HCT116 (cell line): ENCODE measurements at regions not wholly inside any gene's neighbourhood (a gene's known extent, or its start where the extent isn't known, plus 50 kb on each side); places are given as distances from the start of the nearest gene placed in this dataset.

Experiments used
- ATAC-seq: fragments of 200-7000 bp; cut with Tn5 transposase; 2 replicates; pipeline ENCODE4 v1.9.1; 2020; ENCODE audit warnings: mild to moderate bottlenecking, moderate library complexity
- BruUV-seq: library from RNA; stranded (reverse); fragments of 400-500 nt; replicated peaks from 2 replicates; lab custom pipeline; 2021; lab: Mats Ljungman, UMichigan
- CTCF ChIA-PET: fragments of 300-600 bp; sonication (Branson Sonifier 250); formaldehyde crosslinking; loops from one replicate; lab custom pipeline; 2021; ENCODE audit warnings: antibody characterized with exemption; lab: Charles Lee
- POLR2A ChIA-PET: fragments of 300-600, 350-600 bp; sonication (Branson Sonifier 250); formaldehyde crosslinking; loops from one replicate; lab custom pipeline; 2021; ENCODE audit warnings: antibody characterized with exemption; lab: Charles Lee
- RAD21 ChIA-PET, 2 experiments: fragments of 300-600 bp; sonication (Branson Sonifier 250); formaldehyde crosslinking; loops; one replicate each; lab custom pipeline; 2023; ENCODE audit warnings: low total read pairs in 2 of 2; ENCODE audit not compliant: uncharacterized antibody in 2 of 2, unreplicated experiment in 2 of 2, low non-redundant PET in 1 of 2; lab: Charles Lee
- DNase-seq: peaks from one replicate; pipeline ENCODE4 v3.0.0-alpha.2; 2010; ENCODE audit warnings: low read depth, low spot score
- H2AFZ ChIP-seq: fragments of 200-600 bp; shearing (Covaris generic), sonication (generic); 2 replicates; pipeline ENCODE4 v1.6.1; 2017; ENCODE audit warnings: low read depth, mixed run types, mixed read lengths, antibody characterized with exemption, low read length; ENCODE audit not compliant: poor library complexity, severe bottlenecking
- H3K27ac ChIP-seq: 2 replicates; pipeline ENCODE4 v1.5.1; 2012; ENCODE audit warnings: low read depth, low read length
- H3K27me3 ChIP-seq: fragments of 200-600 bp; sonication (generic); 2 replicates; pipeline ENCODE4 v1.6.1; 2016; ENCODE audit warnings: mixed run types, low read length, mixed read lengths; ENCODE audit not compliant: insufficient read depth
- H3K36me3 ChIP-seq, 2 experiments: fragments of 200-500 bp in 1 of 2; fragments of 200-600 bp in 1 of 2; sonication (Bioruptor generic) in 1 of 2; sonication (generic) in 1 of 2; 2 replicates each; pipeline versions ENCODE4 v1.5.1 to v1.6.1; 2014 to 2016; ENCODE audit warnings: low read length in 2 of 2, inconsistent platforms in 1 of 2, mixed read lengths in 1 of 2, mixed run types in 1 of 2; ENCODE audit not compliant: insufficient read depth in 2 of 2, control insufficient read depth in 1 of 2
- H3K4me1 ChIP-seq, 2 experiments: fragments of 200-600 bp in 1 of 2; sonication (generic) in 1 of 2; 2 replicates each; pipeline versions ENCODE4 v1.5.1 to v1.6.1; 2012 to 2017; ENCODE audit warnings: low read length in 2 of 2, inconsistent platforms in 1 of 2, mild to moderate bottlenecking in 1 of 2, mixed read lengths in 1 of 2, mixed run types in 1 of 2, moderate library complexity in 1 of 2; ENCODE audit not compliant: insufficient read depth in 2 of 2, control insufficient read depth in 1 of 2
- H3K4me2 ChIP-seq: fragments of 200-600 bp; sonication (generic); 2 replicates; pipeline ENCODE4 v1.6.1; 2017; ENCODE audit warnings: mixed run types, low read length, mixed read lengths
- H3K4me3 ChIP-seq, 2 experiments: fragments of 200-600 bp in 1 of 2; sonication (generic) in 1 of 2; replicated peaks in 1 of 2; 2 replicates each; pipeline ENCODE4 v1.5.1; 2011 to 2016; ENCODE audit warnings: low read length in 2 of 2, control low read depth in 1 of 2, low read depth in 1 of 2, mild to moderate bottlenecking in 1 of 2, mixed read lengths in 1 of 2, mixed run types in 1 of 2
- H3K79me2 ChIP-seq: fragments of 200-600 bp; sonication (generic); 2 replicates; pipeline ENCODE4 v1.6.1; 2017; ENCODE audit warnings: mild to moderate bottlenecking, mixed run types, low read length, moderate library complexity, mixed read lengths; ENCODE audit not compliant: insufficient read depth
- H3K9ac ChIP-seq: fragments of 200-600 bp; sonication (generic); 2 replicates; pipeline ENCODE4 v1.6.1; 2016; ENCODE audit warnings: low read length, mixed read lengths
- H3K9me2 ChIP-seq: fragments of 200-600 bp; sonication (generic), shearing (Covaris generic); 2 replicates; pipeline ENCODE4 v1.6.1; 2017; ENCODE audit warnings: mixed run types, mild to moderate bottlenecking, moderate library complexity; ENCODE audit not compliant: insufficient read depth
- H3K9me3 ChIP-seq, 2 experiments: fragments of 200-500 bp in 1 of 2; fragments of 200-600 bp in 1 of 2; sonication (Bioruptor generic) in 1 of 2; sonication (generic) in 1 of 2; 2 replicates each; pipeline ENCODE4 v1.6.1; 2014 to 2017; ENCODE audit warnings: low read length in 2 of 2, mixed read lengths in 2 of 2, inconsistent platforms in 1 of 2, low read depth in 1 of 2, mild to moderate bottlenecking in 1 of 2, mixed run types in 1 of 2, moderate library complexity in 1 of 2; ENCODE audit not compliant: control insufficient read depth in 1 of 2, insufficient read depth in 1 of 2
- H4K20me1 ChIP-seq: fragments of 200-600 bp; sonication (generic), shearing (Covaris generic); 2 replicates; pipeline ENCODE4 v1.6.1; 2017; ENCODE audit warnings: mixed run types, mild to moderate bottlenecking, moderate library complexity; ENCODE audit not compliant: insufficient read depth
- ATF3 ChIP-seq: IDR thresholded peaks from 2 replicates; pipeline ENCODE4 v1.6.1; 2012
- CBX3 ChIP-seq: IDR thresholded peaks from 2 replicates; pipeline ENCODE4 v1.6.1; 2012; ENCODE audit warnings: low read depth
- CEBPB ChIP-seq: IDR thresholded peaks from 2 replicates; pipeline ENCODE4 v1.6.1; 2012; ENCODE audit warnings: low read depth
- EGR1 ChIP-seq: IDR thresholded peaks from 2 replicates; pipeline ENCODE4 v1.6.1; 2012; ENCODE audit warnings: low read depth
- ELF1 ChIP-seq: IDR thresholded peaks from 2 replicates; pipeline ENCODE4 v1.6.1; 2012; ENCODE audit warnings: low read depth, borderline replicate concordance
- EZH2 ChIP-seq: fragments of 200-600 bp; sonication (generic); IDR thresholded peaks from 2 replicates; pipeline ENCODE4 v1.6.1; 2017; ENCODE audit warnings: antibody characterized with exemption, mixed run types
- EZH2phosphoT487 ChIP-seq: fragments of 200-600 bp; IDR thresholded peaks from 2 replicates; pipeline ENCODE4 v1.6.1; 2018; ENCODE audit warnings: antibody characterized with exemption, borderline replicate concordance
- FOSL1 ChIP-seq: IDR thresholded peaks from 2 replicates; pipeline ENCODE4 v1.6.1; 2012; ENCODE audit warnings: low read depth
- JUND ChIP-seq: IDR thresholded peaks from 2 replicates; pipeline ENCODE4 v1.6.1; 2012
- MAX ChIP-seq: IDR thresholded peaks from 2 replicates; pipeline ENCODE4 v1.6.1; 2012
- POLR2A ChIP-seq: IDR thresholded peaks from 2 replicates; pipeline ENCODE4 v1.7.0; 2011; ENCODE audit warnings: borderline replicate concordance; ENCODE audit not compliant: insufficient read depth, insufficient read length; ENCODE audit errors: extremely low read depth
- RAD21 ChIP-seq: IDR thresholded peaks from 2 replicates; pipeline ENCODE4 v1.6.1; 2012; ENCODE audit warnings: low read depth, mild to moderate bottlenecking
- SP1 ChIP-seq: IDR thresholded peaks from 2 replicates; pipeline ENCODE4 v1.6.1; 2012; ENCODE audit warnings: low read depth
- SRF ChIP-seq: IDR thresholded peaks from 2 replicates; pipeline ENCODE4 v1.6.1; 2012; ENCODE audit warnings: low read depth
- TCF7L2 ChIP-seq: IDR thresholded peaks from 2 replicates; pipeline ENCODE4 v1.7.0; 2011; ENCODE audit warnings: borderline replicate concordance, inconsistent platforms; ENCODE audit not compliant: insufficient read depth, insufficient read length; ENCODE audit errors: extremely low read depth
- YY1 ChIP-seq: IDR thresholded peaks from 2 replicates; pipeline ENCODE4 v1.6.1; 2011; ENCODE audit warnings: low read length, low read depth, moderate library complexity, mild to moderate bottlenecking; ENCODE audit not compliant: insufficient replicate concordance; ENCODE audit errors: extremely low read depth
- ZFX ChIP-seq: fragments of 450-650 bp; IDR thresholded peaks from 2 replicates; pipeline ENCODE4 v1.6.1; 2017
- intact Hi-C: fragments of 100-400 bp; cut with micrococcal nuclease; formaldehyde crosslinking; loops from 2 replicates; pipeline ENCODE4 v1.10.0; 2022
- TF ChIP-seq, protein P1 (sequence below): IDR thresholded peaks from 2 replicates; pipeline ENCODE4 v1.6.1; 2011; ENCODE audit warnings: mild to moderate bottlenecking, low read length, moderate library complexity; ENCODE audit not compliant: insufficient replicate concordance; ENCODE audit errors: extremely low read depth
- TF ChIP-seq, protein P2 (sequence below): IDR thresholded peaks from 2 replicates; pipeline ENCODE4 v1.6.1; 2012; ENCODE audit warnings: low read depth

GRCh38 chr18:40415176-40415791 lies 1539.8 kb upstream of the PIK3C3 start:
- Histone ChIP-seq H3K79me2 (no peaks in the 10 kb centered on the region), H3K4me2 (no peak overlapping the region), H4K20me1 (no peaks in the 10 kb centered on the region), H3K27ac (no peak overlapping the region), H3K9ac (no peak overlapping the region), H3K9me3 (no peaks in the 10 kb centered on the region; a peak in 2 of 4 replicates), H3K36me3 (no peaks in the 10 kb centered on the region), H3K9me2 (no peaks in the 10 kb centered on the region), H3K4me3 (no peak overlapping the region), H3K27me3 (no peaks in the 10 kb centered on the region), H2AFZ (no peak overlapping the region), H3K4me1 (no peaks in the 10 kb centered on the region)
- BruUV-seq: no TSS peak
- CTCF ChIA-PET: no interaction called here
- RAD21 ChIA-PET: no interaction called here
- intact Hi-C loops: no loop called here
- TF ChIP-seq EZH2 (no peak), EGR1 (no peak), ATF3 (no peak), FOSL1 (no peak), CBX3 (no peak), POLR2A (no peak), SP1 (no peak), EZH2phosphoT487 (no peak), ZFX (no peak), JUND (no peak), MAX (no peak), RAD21 (no peak), SRF (no peak), TCF7L2 (no peak), CEBPB (no peak), YY1 (no peak), ELF1 (no peak)
- TF ChIP-seq, protein P1, sequence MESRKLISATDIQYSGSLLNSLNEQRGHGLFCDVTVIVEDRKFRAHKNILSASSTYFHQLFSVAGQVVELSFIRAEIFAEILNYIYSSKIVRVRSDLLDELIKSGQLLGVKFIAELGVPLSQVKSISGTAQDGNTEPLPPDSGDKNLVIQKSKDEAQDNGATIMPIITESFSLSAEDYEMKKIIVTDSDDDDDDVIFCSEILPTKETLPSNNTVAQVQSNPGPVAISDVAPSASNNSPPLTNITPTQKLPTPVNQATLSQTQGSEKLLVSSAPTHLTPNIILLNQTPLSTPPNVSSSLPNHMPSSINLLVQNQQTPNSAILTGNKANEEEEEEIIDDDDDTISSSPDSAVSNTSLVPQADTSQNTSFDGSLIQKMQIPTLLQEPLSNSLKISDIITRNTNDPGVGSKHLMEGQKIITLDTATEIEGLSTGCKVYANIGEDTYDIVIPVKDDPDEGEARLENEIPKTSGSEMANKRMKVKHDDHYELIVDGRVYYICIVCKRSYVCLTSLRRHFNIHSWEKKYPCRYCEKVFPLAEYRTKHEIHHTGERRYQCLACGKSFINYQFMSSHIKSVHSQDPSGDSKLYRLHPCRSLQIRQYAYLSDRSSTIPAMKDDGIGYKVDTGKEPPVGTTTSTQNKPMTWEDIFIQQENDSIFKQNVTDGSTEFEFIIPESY: no peak
- TF ChIP-seq, protein P2, sequence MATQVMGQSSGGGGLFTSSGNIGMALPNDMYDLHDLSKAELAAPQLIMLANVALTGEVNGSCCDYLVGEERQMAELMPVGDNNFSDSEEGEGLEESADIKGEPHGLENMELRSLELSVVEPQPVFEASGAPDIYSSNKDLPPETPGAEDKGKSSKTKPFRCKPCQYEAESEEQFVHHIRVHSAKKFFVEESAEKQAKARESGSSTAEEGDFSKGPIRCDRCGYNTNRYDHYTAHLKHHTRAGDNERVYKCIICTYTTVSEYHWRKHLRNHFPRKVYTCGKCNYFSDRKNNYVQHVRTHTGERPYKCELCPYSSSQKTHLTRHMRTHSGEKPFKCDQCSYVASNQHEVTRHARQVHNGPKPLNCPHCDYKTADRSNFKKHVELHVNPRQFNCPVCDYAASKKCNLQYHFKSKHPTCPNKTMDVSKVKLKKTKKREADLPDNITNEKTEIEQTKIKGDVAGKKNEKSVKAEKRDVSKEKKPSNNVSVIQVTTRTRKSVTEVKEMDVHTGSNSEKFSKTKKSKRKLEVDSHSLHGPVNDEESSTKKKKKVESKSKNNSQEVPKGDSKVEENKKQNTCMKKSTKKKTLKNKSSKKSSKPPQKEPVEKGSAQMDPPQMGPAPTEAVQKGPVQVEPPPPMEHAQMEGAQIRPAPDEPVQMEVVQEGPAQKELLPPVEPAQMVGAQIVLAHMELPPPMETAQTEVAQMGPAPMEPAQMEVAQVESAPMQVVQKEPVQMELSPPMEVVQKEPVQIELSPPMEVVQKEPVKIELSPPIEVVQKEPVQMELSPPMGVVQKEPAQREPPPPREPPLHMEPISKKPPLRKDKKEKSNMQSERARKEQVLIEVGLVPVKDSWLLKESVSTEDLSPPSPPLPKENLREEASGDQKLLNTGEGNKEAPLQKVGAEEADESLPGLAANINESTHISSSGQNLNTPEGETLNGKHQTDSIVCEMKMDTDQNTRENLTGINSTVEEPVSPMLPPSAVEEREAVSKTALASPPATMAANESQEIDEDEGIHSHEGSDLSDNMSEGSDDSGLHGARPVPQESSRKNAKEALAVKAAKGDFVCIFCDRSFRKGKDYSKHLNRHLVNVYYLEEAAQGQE: no peak
- POLR2A ChIA-PET: no interaction called here
- DNase-seq: no peak
- ATAC-seq: no peak
